WTC11 (cell line): ENCODE measurements at regions not wholly inside any gene's neighbourhood (a gene's known extent, or its start where the extent isn't known, plus 50 kb on each side); places are given as distances from the start of the nearest gene placed in this dataset.

ENCODE experiments used
- ATAC-seq: fragments of 200-7000 bp; cut with Tn5 transposase; 2 replicates; pipeline ENCODE4 v1.10.0; 2021; ENCODE audit warnings: mild to moderate bottlenecking, moderate library complexity
- CTCF ChIA-PET: fragments of 300-600 bp; sonication (Branson Sonifier 250); formaldehyde crosslinking; loops from one replicate; lab custom pipeline; 2021; ENCODE audit warnings: antibody characterized with exemption; lab: Charles Lee
- POLR2A ChIA-PET: fragments of 350-600 bp; sonication (Branson Sonifier 250); formaldehyde crosslinking; loops from one replicate; lab custom pipeline; 2021; ENCODE audit warnings: antibody characterized with exemption; lab: Charles Lee
- DNase-seq: peaks from one replicate; pipeline ENCODE4 v3.0.0; 2021; ENCODE audit warnings: low spot score
- H3K27ac Mint-ChIP-seq: 2 replicates; pipeline ENCODE4 v1.8.0; 2021; ENCODE audit warnings: mixed read lengths
- H3K27me3 Mint-ChIP-seq: 2 replicates; pipeline ENCODE4 v1.8.0; 2021; ENCODE audit warnings: low read depth, mild to moderate bottlenecking, moderate library complexity, mixed read lengths
- H3K36me3 Mint-ChIP-seq: 2 replicates; pipeline ENCODE4 v1.8.0; 2021; ENCODE audit warnings: mixed read lengths
- H3K4me1 Mint-ChIP-seq: 2 replicates; pipeline ENCODE4 v1.8.0; 2022; ENCODE audit warnings: mixed read lengths
- H3K4me3 Mint-ChIP-seq: 2 replicates; pipeline ENCODE4 v1.8.0; 2021; ENCODE audit warnings: mild to moderate bottlenecking, moderate library complexity, mixed read lengths
- H3K9me3 Mint-ChIP-seq: 2 replicates; pipeline ENCODE4 v1.8.0; 2021; ENCODE audit warnings: mixed read lengths
- CREM ChIP-seq: sonication (generic); formaldehyde crosslinking; IDR thresholded peaks from 2 replicates; pipeline ENCODE4 v1.8.1; 2022; ENCODE audit warnings: mild to moderate bottlenecking, missing genetic modification reagents, moderate library complexity
- E2F1 ChIP-seq: sonication (generic); formaldehyde crosslinking; IDR thresholded peaks from 2 replicates; pipeline ENCODE4 v1.8.0; 2022; ENCODE audit warnings: mild to moderate bottlenecking, missing genetic modification reagents
- ELF4 ChIP-seq: sonication (generic); formaldehyde crosslinking; IDR thresholded peaks from 2 replicates; pipeline ENCODE4 v1.8.1; 2022; ENCODE audit warnings: low read depth, mild to moderate bottlenecking, moderate library complexity, missing genetic modification reagents
- ERG ChIP-seq: fragments of 250-450 bp; sonication (Bioruptor Pico); IDR thresholded peaks from 2 replicates; pipeline ENCODE4 v1.8.0; 2021; ENCODE audit warnings: mild to moderate bottlenecking
- ESRRA ChIP-seq: sonication (generic); formaldehyde crosslinking; IDR thresholded peaks from 2 replicates; pipeline ENCODE4 v1.8.1; 2022; ENCODE audit warnings: mild to moderate bottlenecking, missing genetic modification reagents, borderline replicate concordance
- FOXP4 ChIP-seq: sonication (generic); formaldehyde crosslinking; IDR thresholded peaks from 2 replicates; pipeline ENCODE4 v1.8.0; 2022; ENCODE audit warnings: mild to moderate bottlenecking, missing genetic modification reagents
- JUN ChIP-seq: sonication (generic); formaldehyde crosslinking; IDR thresholded peaks from 2 replicates; pipeline ENCODE4 v1.8.0; 2023; ENCODE audit warnings: mild to moderate bottlenecking, missing genetic modification reagents
- NR3C1 ChIP-seq: sonication (generic); formaldehyde crosslinking; conservative IDR thresholded peaks from 2 replicates; pipeline ENCODE4 v1.8.1; 2023; ENCODE audit warnings: low read depth, mild to moderate bottlenecking, missing genetic modification reagents
- PREB ChIP-seq: sonication (generic); formaldehyde crosslinking; IDR thresholded peaks from 2 replicates; pipeline ENCODE4 v1.8.1; 2022; ENCODE audit warnings: mild to moderate bottlenecking, missing genetic modification reagents, moderate library complexity, borderline replicate concordance
- RELA ChIP-seq: sonication (generic); formaldehyde crosslinking; IDR thresholded peaks from 2 replicates; pipeline ENCODE4 v1.8.1; 2022; ENCODE audit warnings: missing genetic modification reagents, mild to moderate bottlenecking, borderline replicate concordance
- RORB ChIP-seq: fragments of 250-450 bp; sonication (Bioruptor Pico); IDR thresholded peaks from 2 replicates; pipeline ENCODE4 v1.9.0; 2021; ENCODE audit warnings: mild to moderate bottlenecking
- SMAD3 ChIP-seq: sonication (generic); formaldehyde crosslinking; IDR thresholded peaks from 2 replicates; pipeline ENCODE4 v1.8.0; 2022; ENCODE audit warnings: missing genetic modification reagents, mild to moderate bottlenecking, borderline replicate concordance
- TCF7 ChIP-seq: sonication (generic); formaldehyde crosslinking; IDR thresholded peaks from 2 replicates; pipeline ENCODE4 v1.8.0; 2022; ENCODE audit warnings: mild to moderate bottlenecking, low read depth, missing genetic modification reagents, moderate library complexity
- ZBTB21 ChIP-seq: sonication (generic); formaldehyde crosslinking; IDR thresholded peaks from 2 replicates; pipeline ENCODE4 v1.8.1; 2023; ENCODE audit warnings: mild to moderate bottlenecking, missing genetic modification reagents, borderline replicate concordance
- ZMAT4 ChIP-seq: fragments of 250-450 bp; sonication (Bioruptor Pico); IDR thresholded peaks from 2 replicates; pipeline ENCODE4 v1.9.0; 2021; ENCODE audit warnings: mild to moderate bottlenecking
- ZNF219 ChIP-seq: sonication (generic); formaldehyde crosslinking; IDR thresholded peaks from 2 replicates; pipeline ENCODE4 v1.8.0; 2023; ENCODE audit warnings: missing genetic modification reagents, mild to moderate bottlenecking, borderline replicate concordance
- ZNF232 ChIP-seq: sonication (generic); formaldehyde crosslinking; IDR thresholded peaks from 2 replicates; pipeline ENCODE4 v1.8.0; 2022; ENCODE audit warnings: mild to moderate bottlenecking, missing genetic modification reagents
- ZNF317 ChIP-seq: sonication (generic); formaldehyde crosslinking; IDR thresholded peaks from 2 replicates; pipeline ENCODE4 v1.8.1; 2023; ENCODE audit warnings: low read depth, mild to moderate bottlenecking, moderate library complexity, missing genetic modification reagents, borderline replicate concordance
- ZNF512 ChIP-seq: sonication (generic); formaldehyde crosslinking; IDR thresholded peaks from 2 replicates; pipeline ENCODE4 v1.8.1; 2022; ENCODE audit warnings: missing genetic modification reagents, borderline replicate concordance
- ZSCAN18 ChIP-seq: fragments of 250-450 bp; sonication (Bioruptor Pico); IDR thresholded peaks from 2 replicates; pipeline ENCODE4 v2.1.2; 2022; ENCODE audit warnings: mild to moderate bottlenecking, moderate library complexity

GRCh38 chr2:48873666-48874065 is 118.1 kb upstream of the LHCGR start:
- POLR2A ChIA-PET: no interaction called here
- no peak overlapping the region for H3K27ac Mint-ChIP-seq
- no peaks in the 10 kb centered on the region for H3K36me3 Mint-ChIP-seq

More at GRCh38 chr2:48873666-48874065, 118.1 kb upstream of the LHCGR start:
- DNase-seq: no peak
- no peak overlapping the region for H3K4me3 Mint-ChIP-seq
- no peaks in the 10 kb centered on the region for H3K9me3 Mint-ChIP-seq
- no peaks in the 10 kb centered on the region for H3K27me3 Mint-ChIP-seq
- CTCF ChIA-PET: no interaction called here
- peaks cover 10% of the 10 kb centered on the region for H3K4me1 Mint-ChIP-seq
- TF ChIP-seq RORB (CRISPR knock-in tag) (no peak), ZBTB21 (CRISPR knock-in tag) (no peak), ZNF219 (CRISPR knock-in tag) (no peak), FOXP4 (CRISPR knock-in tag) (no peak), ZNF232 (no peak), SMAD3 (CRISPR knock-in tag) (no peak), ERG (CRISPR knock-in tag) (no peak), ZMAT4 (CRISPR knock-in tag) (no peak), ELF4 (CRISPR knock-in tag) (no peak), ZNF512 (CRISPR knock-in tag) (no peak), NR3C1 (CRISPR knock-in tag) (no peak), ZNF317 (CRISPR knock-in tag) (no peak), TCF7 (CRISPR knock-in tag) (no peak), PREB (no peak), RELA (CRISPR knock-in tag) (no peak), ZSCAN18 (no peak), E2F1 (CRISPR knock-in tag) (no peak), ESRRA (no peak), JUN (CRISPR knock-in tag) (no peak), CREM (CRISPR knock-in tag) (no peak)
- ATAC-seq: no peak
